ENCODE measurements at regions not wholly inside any gene's neighbourhood (a gene's known extent, or its start where the extent isn't known, plus 50 kb on each side); places are given as distances from the start of the nearest gene placed in this dataset.
A peak's percentile ranks its signal among the peaks of the same experiment; 100 is the strongest.

- TF ChIP-seq, protein P1, sequence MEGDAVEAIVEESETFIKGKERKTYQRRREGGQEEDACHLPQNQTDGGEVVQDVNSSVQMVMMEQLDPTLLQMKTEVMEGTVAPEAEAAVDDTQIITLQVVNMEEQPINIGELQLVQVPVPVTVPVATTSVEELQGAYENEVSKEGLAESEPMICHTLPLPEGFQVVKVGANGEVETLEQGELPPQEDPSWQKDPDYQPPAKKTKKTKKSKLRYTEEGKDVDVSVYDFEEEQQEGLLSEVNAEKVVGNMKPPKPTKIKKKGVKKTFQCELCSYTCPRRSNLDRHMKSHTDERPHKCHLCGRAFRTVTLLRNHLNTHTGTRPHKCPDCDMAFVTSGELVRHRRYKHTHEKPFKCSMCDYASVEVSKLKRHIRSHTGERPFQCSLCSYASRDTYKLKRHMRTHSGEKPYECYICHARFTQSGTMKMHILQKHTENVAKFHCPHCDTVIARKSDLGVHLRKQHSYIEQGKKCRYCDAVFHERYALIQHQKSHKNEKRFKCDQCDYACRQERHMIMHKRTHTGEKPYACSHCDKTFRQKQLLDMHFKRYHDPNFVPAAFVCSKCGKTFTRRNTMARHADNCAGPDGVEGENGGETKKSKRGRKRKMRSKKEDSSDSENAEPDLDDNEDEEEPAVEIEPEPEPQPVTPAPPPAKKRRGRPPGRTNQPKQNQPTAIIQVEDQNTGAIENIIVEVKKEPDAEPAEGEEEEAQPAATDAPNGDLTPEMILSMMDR (IDR thresholded peaks at IDR 0.05; ENCODE audit: insufficient read depth, low read length, poor library complexity, severe bottlenecking): peak; percentile 71
- peak; percentile 45 for DNase-seq (ENCODE audit: low read depth)
- Histone ChIP-seq H3K4me3 (ENCODE audit: low read depth, low read length) (no peak overlapping the region), H3K36me3 (ENCODE audit: control insufficient read depth, insufficient read depth, low read length) (no peaks in the 10 kb centered on the region), H3K27me3 (ENCODE audit: control insufficient read depth, insufficient read depth, low read length) (no peaks in the 10 kb centered on the region)
Measured at GRCh38 chr4:149999485-150000074, 78.7 kb upstream of the DCLK2 start.

GRCh38 chr4:150001815-150002214 lies 76.4 kb upstream of the DCLK2 start:
- H3K36me3 ChIP-seq (ENCODE audit: control insufficient read depth, insufficient read depth, low read length): no peaks in the 10 kb centered on the region
- TF ChIP-seq, protein P1 (IDR thresholded peaks at IDR 0.05; ENCODE audit: insufficient read depth, low read length, poor library complexity, severe bottlenecking): no peak
- no peaks in the 10 kb centered on the region for H3K27me3 ChIP-seq (ENCODE audit: control insufficient read depth, insufficient read depth, low read length)
- peak; percentile 67 for DNase-seq (ENCODE audit: low read depth)
- H3K4me3 ChIP-seq (ENCODE audit: low read depth, low read length): no peak overlapping the region

DNA sequence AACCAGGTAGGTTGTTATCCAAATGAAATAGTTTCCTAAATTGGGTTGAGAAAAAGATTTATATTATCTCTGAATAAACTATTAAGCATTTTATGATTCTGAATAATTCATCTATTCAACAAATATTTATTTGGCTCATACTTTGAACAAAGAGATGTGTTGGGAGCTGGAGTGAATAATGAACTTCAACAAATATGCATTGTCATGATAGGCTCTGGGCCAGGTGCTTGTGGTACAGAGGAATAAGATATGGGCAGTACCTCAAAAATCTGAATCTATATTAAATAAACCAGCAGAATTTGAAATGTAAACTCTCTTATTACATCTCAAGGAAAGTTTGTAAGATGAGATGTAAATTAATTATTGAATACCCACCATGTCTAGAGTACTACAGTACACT lies 75.7 kb upstream of the DCLK2 start:
- TF ChIP-seq, protein P1 (IDR thresholded peaks at IDR 0.05; ENCODE audit: insufficient read depth, low read length, poor library complexity, severe bottlenecking): no peak
- DNase-seq (ENCODE audit: low read depth): no peak
- H3K4me3 ChIP-seq (ENCODE audit: low read depth, low read length): no peak overlapping the region

DNA sequence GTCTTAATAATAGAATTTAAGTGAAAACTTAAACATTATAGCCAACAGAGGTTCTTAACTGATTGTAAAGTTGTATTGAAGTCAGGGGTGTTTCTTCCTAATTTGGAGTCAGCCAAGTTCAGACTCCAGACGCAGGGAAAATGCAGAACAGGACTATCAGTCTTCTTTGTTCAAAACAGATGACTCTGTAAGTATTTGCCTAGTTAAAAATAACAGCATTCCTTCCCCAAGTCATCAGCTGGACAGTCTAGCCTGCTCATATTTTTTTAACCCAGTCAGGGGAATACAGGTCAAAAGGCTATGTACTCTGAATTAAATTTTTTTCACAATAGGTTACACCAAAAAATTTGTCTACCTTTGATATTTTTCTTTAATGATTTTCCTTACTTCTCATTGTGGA lies 73.8 kb upstream of the DCLK2 start:
- Histone ChIP-seq H3K36me3 (ENCODE audit: control insufficient read depth, insufficient read depth, low read length) (no peaks in the 10 kb centered on the region), H3K27me3 (ENCODE audit: control insufficient read depth, insufficient read depth, low read length) (no peaks in the 10 kb centered on the region), H3K4me3 (ENCODE audit: low read depth, low read length) (no peak overlapping the region)
- peak; percentile 21 for DNase-seq (ENCODE audit: low read depth)
- TF ChIP-seq, protein P1 (IDR thresholded peaks at IDR 0.05; ENCODE audit: insufficient read depth, low read length, poor library complexity, severe bottlenecking): no peak

More for the DNA sequence above, 75.7 kb upstream of the DCLK2 start:
- no peaks in the 10 kb centered on the region for H3K27me3 ChIP-seq (ENCODE audit: control insufficient read depth, insufficient read depth, low read length)
- H3K36me3 ChIP-seq (ENCODE audit: control insufficient read depth, insufficient read depth, low read length): no peaks in the 10 kb centered on the region

- TF ChIP-seq, protein P1 (IDR thresholded peaks at IDR 0.05; ENCODE audit: insufficient read depth, low read length, poor library complexity, severe bottlenecking): no peak
- H3K27me3 ChIP-seq (ENCODE audit: control insufficient read depth, insufficient read depth, low read length): no peaks in the 10 kb centered on the region
- H3K4me3 ChIP-seq (ENCODE audit: low read depth, low read length): no peak overlapping the region
- no peak for DNase-seq (ENCODE audit: low read depth)
- H3K36me3 ChIP-seq (ENCODE audit: control insufficient read depth, insufficient read depth, low read length): no peaks in the 10 kb centered on the region
Measured at GRCh38 chr4:150005537-150005936, 72.7 kb upstream of the DCLK2 start.

DNA sequence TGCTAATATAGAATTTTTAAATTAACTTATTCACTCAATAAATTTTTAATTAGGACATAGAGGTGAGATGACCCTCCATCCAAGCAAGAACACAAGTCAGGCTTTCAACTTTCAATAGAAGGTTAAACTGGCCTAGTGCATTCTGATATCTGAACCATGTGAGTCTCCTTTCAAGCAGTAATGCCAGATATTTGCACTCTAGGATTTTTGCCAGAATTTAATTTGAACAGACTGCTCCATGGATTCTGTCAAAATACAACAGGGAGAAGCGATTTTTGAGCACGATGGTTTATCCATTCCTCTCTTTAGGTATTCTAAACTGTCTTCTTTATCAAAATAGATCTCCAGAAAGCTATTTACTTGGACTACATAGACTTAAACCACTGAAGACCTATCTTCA lies 72.0 kb upstream of the DCLK2 start:
- Histone ChIP-seq H3K36me3 (ENCODE audit: control insufficient read depth, insufficient read depth, low read length) (no peaks in the 10 kb centered on the region), H3K27me3 (ENCODE audit: control insufficient read depth, insufficient read depth, low read length) (no peaks in the 10 kb centered on the region), H3K4me3 (ENCODE audit: low read depth, low read length) (no peak overlapping the region)
- no peak for DNase-seq (ENCODE audit: low read depth)
- TF ChIP-seq, protein P1 (IDR thresholded peaks at IDR 0.05; ENCODE audit: insufficient read depth, low read length, poor library complexity, severe bottlenecking): no peak

Measured in kidney epithelial cell (primary cell).